GM20000 (cell line): ENCODE measurements at regions not wholly inside any gene's neighbourhood (a gene's known extent, or its start where the extent isn't known, plus 50 kb on each side); places are given as distances from the start of the nearest gene placed in this dataset.

ENCODE experiments used
- DNase-seq: peaks from one replicate; pipeline ENCODE4 v3.0.0; 2012; ENCODE audit warnings: low spot score
- CTCF ChIP-seq: IDR thresholded peaks from 2 replicates; pipeline ENCODE4 v1.5.1; 2012; ENCODE audit warnings: mild to moderate bottlenecking, control low read depth; ENCODE audit errors: extremely low read depth, missing control alignments

GRCh38 chr12:85642288-85642687, 193.9 kb downstream of the RASSF9 start:
- no peak for TF ChIP-seq CTCF
- DNase-seq, result no peak

- DNase-seq, result no peak
- TF ChIP-seq CTCF, result no peak
Observed at GRCh38 chr12:85642808-85643207, 193.4 kb downstream of the RASSF9 start.

DNA sequence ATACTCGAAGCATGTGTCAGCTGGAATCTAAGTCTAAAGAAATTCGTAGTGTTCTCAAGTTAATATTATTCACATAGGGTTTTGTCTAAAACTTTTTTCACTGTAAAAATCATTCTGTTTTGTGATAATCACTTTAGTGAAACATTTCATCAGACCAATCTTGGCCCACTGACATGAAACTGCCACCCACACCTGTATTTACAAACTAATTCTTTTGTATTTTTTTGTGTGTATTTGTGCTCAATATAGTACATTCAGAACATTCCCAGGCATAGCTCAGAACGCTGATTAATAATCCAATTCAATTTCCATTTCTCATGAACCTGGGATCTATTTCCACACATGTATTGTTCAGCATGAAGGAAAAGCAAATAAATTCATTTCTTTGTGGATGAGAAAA, 191.7 kb downstream of the RASSF9 start:
- TF ChIP-seq CTCF, result no peak
- DNase-seq, result no peak

GRCh38 chr12:85653731-85654455, 182.3 kb downstream of the RASSF9 start:
- TF ChIP-seq CTCF, result no peak
- DNase-seq, result no peak

- no peak for DNase-seq
- TF ChIP-seq CTCF, result no peak
Observed at GRCh38 chr12:85654456-85654840, 181.8 kb downstream of the RASSF9 start.

GRCh38 chr12:85656561-85656960, 179.6 kb downstream of the RASSF9 start:
- TF ChIP-seq CTCF, result no peak
- no peak for DNase-seq

GRCh38 chr12:85657251-85657650, 179.0 kb downstream of the RASSF9 start:
- no peak for TF ChIP-seq CTCF
- DNase-seq, result no peak
